B cell (primary cell): ENCODE measurements at regions not wholly inside any gene's neighbourhood (a gene's known extent, or its start where the extent isn't known, plus 50 kb on each side); places are given as distances from the start of the nearest gene placed in this dataset.

ENCODE experiments used
- CTCF ChIP-seq: fragments of 200-600 bp; IDR thresholded peaks from one replicate; pipeline ENCODE4 v1.8.0; 2022; ENCODE audit warnings: antibody characterized with exemption, mild to moderate bottlenecking
- EZH2 ChIP-seq: IDR thresholded peaks from 2 replicates; pipeline ENCODE4 v1.6.1; 2012; ENCODE audit warnings: borderline replicate concordance, low read depth, mild to moderate bottlenecking, moderate library complexity, low read length; ENCODE audit not compliant: insufficient read depth, poor library complexity, severe bottlenecking

DNA sequence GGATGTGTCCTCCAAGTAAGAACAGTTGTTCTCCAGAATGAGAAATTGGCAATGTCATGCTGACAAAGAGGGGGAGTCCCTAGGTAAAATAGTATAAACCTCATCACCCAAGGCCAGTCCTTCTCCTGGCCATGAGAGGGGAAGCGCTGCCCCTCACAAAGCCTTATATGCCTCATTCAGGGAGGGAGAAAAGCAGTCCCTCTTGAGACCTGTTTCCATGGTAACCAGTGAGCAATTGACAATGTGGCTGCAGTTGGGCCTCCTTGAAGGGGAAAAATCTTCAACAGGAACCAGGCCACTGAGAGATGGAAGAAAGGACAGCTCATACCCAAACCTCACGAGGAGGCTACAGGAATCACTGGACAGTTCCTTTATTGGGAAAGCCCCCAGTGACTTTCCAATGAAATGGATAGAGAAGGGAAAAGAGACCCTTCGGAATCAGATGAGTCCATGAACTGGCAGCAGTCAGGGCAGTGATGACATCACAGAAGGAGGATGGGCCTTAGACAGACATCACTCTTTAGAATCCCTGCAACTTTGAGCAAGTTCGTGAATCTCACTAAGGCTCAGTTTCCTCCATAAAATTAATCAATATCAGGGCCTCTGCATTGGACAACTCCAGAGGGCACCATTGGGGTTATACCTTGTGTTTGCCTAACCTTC is 275.7 kb downstream of the TOX3 start:
- TF ChIP-seq CTCF: no peak
- no peak for TF ChIP-seq EZH2
